IMR-90 (cell line): ENCODE measurements at regions not wholly inside any gene's neighbourhood (a gene's known extent, or its start where the extent isn't known, plus 50 kb on each side); places are given as distances from the start of the nearest gene placed in this dataset.

Experiments used
- ATAC-seq: fragments of 200-7000 bp; cut with Tn5 transposase; 2 replicates; pipeline ENCODE4 v1.9.1; 2020; ENCODE audit warnings: low read depth, mild to moderate bottlenecking, moderate library complexity
- BruUV-seq: library from RNA; stranded (reverse); fragments of 400-500 nt; replicated peaks from 2 replicates; lab custom pipeline; 2021; lab: Mats Ljungman, UMichigan
- CTCF ChIA-PET: fragments of 300-600 bp; formaldehyde crosslinking; extraction: SDS; loops from one replicate; lab custom pipeline; 2021; ENCODE audit warnings: antibody characterized with exemption; lab: Yijun Ruan, JAX
- POLR2A ChIA-PET: fragments of 300-600 bp; sonication (Branson Sonifier 250); formaldehyde crosslinking; loops from one replicate; lab custom pipeline; 2022; ENCODE audit warnings: antibody characterized with exemption; ENCODE audit not compliant: unreplicated experiment; lab: Charles Lee
- DNase-seq: peaks from one replicate; pipeline ENCODE4 v3.0.0; 2013
- H2AFZ ChIP-seq: replicated peaks from 2 replicates; pipeline ENCODE3; 2013; ENCODE audit warnings: low read length, mild to moderate bottlenecking; ENCODE audit not compliant: poor library complexity
- H2AK5ac ChIP-seq: 2 replicates; pipeline ENCODE4 v1.6.1; 2013; ENCODE audit warnings: low read depth, low read length, inconsistent platforms
- H2AK9ac ChIP-seq: replicated peaks from 2 replicates; pipeline ENCODE3; 2013; ENCODE audit warnings: mild to moderate bottlenecking, low read depth, low read length, moderate library complexity; ENCODE audit not compliant: poor library complexity
- H2BK120ac ChIP-seq: 2 replicates; pipeline ENCODE4 v1.6.1; 2013; ENCODE audit warnings: low read depth, low read length, inconsistent platforms
- H2BK15ac ChIP-seq: 3 replicates; pipeline ENCODE4 v1.6.1; 2013; ENCODE audit warnings: low read depth, low read length, inconsistent platforms
- H2BK20ac ChIP-seq: 2 replicates; pipeline ENCODE4 v1.6.1; 2013; ENCODE audit warnings: low read depth, mild to moderate bottlenecking, inconsistent platforms, low read length, moderate library complexity
- H2BK5ac ChIP-seq: 2 replicates; pipeline ENCODE4 v1.6.1; 2013; ENCODE audit warnings: mild to moderate bottlenecking, low read depth, low read length, inconsistent platforms; ENCODE audit not compliant: poor library complexity, severe bottlenecking
- H3K14ac ChIP-seq: replicated peaks from 2 replicates; pipeline ENCODE4 v1.6.1; 2013; ENCODE audit warnings: low read depth, low read length, inconsistent platforms
- H3K18ac ChIP-seq: 2 replicates; pipeline ENCODE4 v1.6.1; 2013; ENCODE audit warnings: low read depth, low read length, control low read depth
- H3K23ac ChIP-seq: 2 replicates; pipeline ENCODE4 v1.6.1; 2013; ENCODE audit warnings: low read depth, low read length, inconsistent platforms
- H3K27ac ChIP-seq: 2 replicates; pipeline ENCODE4 v1.5.1; 2013; ENCODE audit warnings: mild to moderate bottlenecking, control low read depth, low read length; ENCODE audit not compliant: insufficient read depth
- H3K27me3 ChIP-seq: 2 replicates; pipeline ENCODE4 v1.6.1; 2013; ENCODE audit warnings: low read length; ENCODE audit not compliant: control insufficient read depth, insufficient read depth
- H3K36me3 ChIP-seq: 2 replicates; pipeline ENCODE4 v1.6.1; 2013; ENCODE audit warnings: low read length, mixed read lengths; ENCODE audit not compliant: control insufficient read depth, insufficient read depth
- H3K4ac ChIP-seq: 2 replicates; pipeline ENCODE4 v1.6.1; 2013; ENCODE audit warnings: low read depth, low read length, inconsistent platforms
- H3K4me1 ChIP-seq: 2 replicates; pipeline ENCODE4 v1.6.1; 2013; ENCODE audit warnings: low read length, mixed read lengths; ENCODE audit not compliant: control insufficient read depth, insufficient read depth
- H3K4me2 ChIP-seq: 2 replicates; pipeline ENCODE4 v1.6.1; 2013; ENCODE audit warnings: low read depth, mild to moderate bottlenecking, control low read depth, low read length, moderate library complexity
- H3K4me3 ChIP-seq: 2 replicates; pipeline ENCODE4 v1.5.1; 2013; ENCODE audit warnings: low read depth, mild to moderate bottlenecking, control low read depth, low read length, moderate library complexity; ENCODE audit not compliant: insufficient read depth
- H3K56ac ChIP-seq: 2 replicates; pipeline ENCODE4 v1.6.1; 2013; ENCODE audit warnings: low read length, inconsistent platforms; ENCODE audit not compliant: insufficient read depth; ENCODE audit errors: extremely low read depth
- H3K79me1 ChIP-seq, 2 experiments: 2 replicates each; pipeline ENCODE4 v1.6.1; 2013; ENCODE audit warnings: low read length in 2 of 2, inconsistent platforms in 1 of 2, low read depth in 1 of 2
- H3K9ac ChIP-seq: 2 replicates; pipeline ENCODE4 v1.6.1; 2013; ENCODE audit warnings: low read depth, low read length, control low read depth
- H3K9me1 ChIP-seq: 2 replicates; pipeline ENCODE4 v1.6.1; 2013; ENCODE audit warnings: low read length, inconsistent platforms; ENCODE audit not compliant: insufficient read depth
- H3K9me3 ChIP-seq: 2 replicates; pipeline ENCODE4 v1.6.1; 2013; ENCODE audit warnings: low read length; ENCODE audit not compliant: control insufficient read depth, insufficient read depth
- H4K20me1 ChIP-seq: 2 replicates; pipeline ENCODE4 v1.6.1; 2013; ENCODE audit warnings: low read length, inconsistent platforms; ENCODE audit not compliant: insufficient read depth
- H4K5ac ChIP-seq: 2 replicates; pipeline ENCODE4 v1.6.1; 2013; ENCODE audit warnings: mild to moderate bottlenecking, low read depth, low read length, control low read depth
- H4K8ac ChIP-seq, 2 experiments: 2 replicates each; pipeline ENCODE4 v1.6.1; 2013; ENCODE audit warnings: low read depth in 2 of 2, low read length in 2 of 2, control low read depth in 1 of 2, inconsistent platforms in 1 of 2
- H4K91ac ChIP-seq: 2 replicates; pipeline ENCODE4 v1.6.1; 2013; ENCODE audit warnings: low read depth, low read length, inconsistent platforms; ENCODE audit not compliant: insufficient read depth
- CEBPB ChIP-seq: IDR thresholded peaks from 2 replicates; pipeline ENCODE4 v1.6.1; 2012; ENCODE audit warnings: low read depth, low read length, improper control_type of control experiment
- FOS ChIP-seq: fragments of 150-350 bp; IDR thresholded peaks from 2 replicates; pipeline ENCODE4 v1.6.1; 2016; ENCODE audit warnings: low read depth, low read length
- WGBS, 2 experiments: methylation state at CpG; one replicate each; pipeline versions ENCODE4 v1.1.5 to v1.1.7; 2013; ENCODE audit warnings: missing lambda C conversion rate in 2 of 2; ENCODE audit not compliant: insufficient read length in 1 of 2; ENCODE audit errors: extremely low coverage in 2 of 2; 5-methylcytosine and 5-hydroxymethylcytosine counted together
- dilution Hi-C: fragments of 300-500 bp; cut with HindIII; formaldehyde crosslinking; loops from one replicate; pipeline ENCODE4 v1.14.3; 2018; ENCODE audit warnings: low sequenced_read_pairs; ENCODE audit not compliant: unreplicated experiment
- in situ Hi-C: fragments of 300-500 bp; cut with MboI; formaldehyde crosslinking; loops from 3 replicates; pipeline ENCODE4 v1.14.3; 2019; ENCODE audit warnings: low sequenced_read_pairs, inconsistent platforms, mixed read lengths
- intact Hi-C: fragments of 100-400 bp; cut with micrococcal nuclease; formaldehyde crosslinking; loops from 2 replicates; pipeline ENCODE4 v1.10.0; 2022

- Histone ChIP-seq H3K27me3 (no peaks in the 10 kb centered on the region), H3K56ac (no peak overlapping the region), H3K9me3 (peaks cover 11% of the 10 kb centered on the region), H4K20me1 (no peaks in the 10 kb centered on the region), H2AFZ (no peak overlapping the region), H2AK5ac (no peak overlapping the region), H3K9me1 (no peaks in the 10 kb centered on the region), H4K5ac (no peak overlapping the region), H2BK20ac (no peak overlapping the region), H2AK9ac (no peak overlapping the region), H2BK5ac (no peak overlapping the region), H3K27ac (no peak overlapping the region), H4K8ac (no peak overlapping the region), H2BK15ac (no peak overlapping the region), H3K4me1 (no peaks in the 10 kb centered on the region), H3K4me3 (no peak overlapping the region), H3K23ac (no peak overlapping the region), H3K9ac (no peak overlapping the region), H3K14ac (no peak overlapping the region), H4K91ac (no peak overlapping the region), H3K18ac (no peak overlapping the region), H3K4ac (no peak overlapping the region), H2BK120ac (no peak overlapping the region), H3K79me1 (no peaks in the 10 kb centered on the region), H3K4me2 (no peak overlapping the region), H3K36me3 (no peaks in the 10 kb centered on the region)
- no peak for ATAC-seq
- DNase-seq, result no peak
- ChIA-PET CTCF (no interaction called here), POLR2A (no interaction called here)
- intact Hi-C loops, result no loop called here
- WGBS, 2 experiments, result no CpG with 5 or more reads among the region's 4 CpGs
- BruUV-seq, result no TSS peak
- dilution Hi-C loops, result no loop called here
- in situ Hi-C loops, result no loop called here
- TF ChIP-seq CEBPB (peak; percentile 67; the same call in 1 of the 2 replicates), FOS (no peak)
Measured at GRCh38 chr2:116222793-116223192, 1591.7 kb upstream of the DDX18 start.
